ENCODE measurements at regions not wholly inside any gene's neighbourhood (a gene's known extent, or its start where the extent isn't known, plus 50 kb on each side); places are given as distances from the start of the nearest gene placed in this dataset.
"Not testable (repeated sequence)": the region's sequence is repeated elsewhere in the genome, so short reads cannot be mapped to it uniquely, and the experiment has no call there.

- DNase-seq (ENCODE audit: low spot score) = no peak
These were observed 419.7 kb downstream of the TRAM1L1 start for GRCh38 chr4:116665716-116666115.

GRCh38 chr4:116664198-116664597 lies 421.2 kb downstream of the TRAM1L1 start:
- peak; percentile 47 for DNase-seq (ENCODE audit: low spot score)

- DNase-seq (ENCODE audit: low spot score) = no peak
These were observed 446.3 kb downstream of the TRAM1L1 start for GRCh38 chr4:116639070-116639577.

GRCh38 chr4:116638592-116638991 lies 446.8 kb downstream of the TRAM1L1 start:
- DNase-seq (ENCODE audit: low spot score) = no peak

- no peak for DNase-seq (ENCODE audit: low spot score)
These were observed 448.5 kb downstream of the TRAM1L1 start for GRCh38 chr4:116636917-116637316.

- DNase-seq (ENCODE audit: low spot score) = no peak
These were observed 453.1 kb downstream of the TRAM1L1 start for GRCh38 chr4:116632269-116632668.

GRCh38 chr4:116628598-116628997 lies 456.8 kb downstream of the TRAM1L1 start:
- no peak for DNase-seq (ENCODE audit: low spot score)

GRCh38 chr4:116627545-116627944 lies 457.8 kb downstream of the TRAM1L1 start:
- DNase-seq (ENCODE audit: low spot score) = no peak

- not testable (repeated sequence) for DNase-seq (ENCODE audit: low spot score)
These were observed 465.9 kb downstream of the TRAM1L1 start for GRCh38 chr4:116619508-116619907.

GRCh38 chr4:116618638-116619037 lies 466.7 kb downstream of the TRAM1L1 start:
- DNase-seq (ENCODE audit: low spot score) = no peak

GRCh38 chr4:116603096-116603495 lies 482.3 kb downstream of the TRAM1L1 start:
- no peak for DNase-seq (ENCODE audit: low spot score)

GRCh38 chr4:116599859-116600258 lies 485.5 kb downstream of the TRAM1L1 start:
- no peak for DNase-seq (ENCODE audit: low spot score)

- DNase-seq (ENCODE audit: low spot score) = no peak
These were observed 486.2 kb downstream of the TRAM1L1 start for GRCh38 chr4:116598980-116599789.

- DNase-seq (ENCODE audit: low spot score) = no peak
These were observed 487.0 kb downstream of the TRAM1L1 start for GRCh38 chr4:116598155-116598979.

GRCh38 chr4:116590648-116591047 lies 494.7 kb downstream of the TRAM1L1 start:
- no peak for DNase-seq (ENCODE audit: low spot score)

GRCh38 chr4:116588783-116589182 lies 496.6 kb downstream of the TRAM1L1 start:
- no peak for DNase-seq (ENCODE audit: low spot score)

- no peak for DNase-seq (ENCODE audit: low spot score)
These were observed 500.1 kb downstream of the TRAM1L1 start for GRCh38 chr4:116585246-116585645.

- DNase-seq (ENCODE audit: low spot score) = no peak
These were observed 508.1 kb downstream of the TRAM1L1 start for GRCh38 chr4:116577321-116577720.

- DNase-seq (ENCODE audit: low spot score) = no peak
These were observed 511.8 kb downstream of the TRAM1L1 start for GRCh38 chr4:116573540-116573939.

- no peak for DNase-seq (ENCODE audit: low spot score)
These were observed 523.6 kb downstream of the TRAM1L1 start for GRCh38 chr4:116561768-116562167.

GRCh38 chr4:116551806-116552205 lies 533.6 kb downstream of the TRAM1L1 start:
- no peak for DNase-seq (ENCODE audit: low spot score)

- DNase-seq (ENCODE audit: low spot score) = no peak
These were observed 537.7 kb downstream of the TRAM1L1 start for GRCh38 chr4:116547632-116548031.

- no peak for DNase-seq (ENCODE audit: low spot score)
These were observed 538.6 kb downstream of the TRAM1L1 start for GRCh38 chr4:116546759-116547158.
